ENCODE measurements at regions not wholly inside any gene's neighbourhood (a gene's known extent, or its start where the extent isn't known, plus 50 kb on each side); places are given as distances from the start of the nearest gene placed in this dataset.

DNA sequence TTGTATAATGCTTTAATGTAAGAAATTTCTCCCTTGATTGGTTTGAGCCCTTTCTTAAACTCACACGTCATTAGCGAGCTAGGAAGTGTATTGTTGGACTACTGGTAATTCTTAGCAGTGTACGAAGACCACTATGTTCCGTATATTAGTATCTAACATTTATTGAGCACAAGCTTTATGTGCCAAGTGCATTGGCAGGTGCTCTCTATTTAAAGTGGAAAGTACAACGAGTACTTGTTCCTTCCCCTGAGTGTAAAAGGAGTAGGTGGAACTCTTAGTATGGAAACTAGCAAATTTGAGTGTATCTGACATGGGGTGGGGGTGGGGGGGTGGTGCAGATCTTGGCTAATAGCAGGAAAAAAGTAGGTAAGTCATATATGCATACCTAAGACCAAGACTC lies 594.7 kb downstream of the FGF9 start:
- Histone ChIP-seq H3K9me3 (replicated peaks; ENCODE audit: control insufficient read depth, insufficient read depth, low read length) (peaks cover 4% of the 10 kb centered on the region), H3K4me1 (ENCODE audit: control insufficient read depth, extremely low read depth, insufficient read depth, low read length) (no peaks in the 10 kb centered on the region), H3K27ac (ENCODE audit: insufficient read depth, low read depth, low read length) (no peak overlapping the region), H3K4me3 (replicated peaks in 1 of 3; ENCODE audit: insufficient read depth in 1 of 3, low read depth in 1 of 3, low read length in 3 of 3) (no peak overlapping the region), H3K79me2 (ENCODE audit: control insufficient read depth, insufficient read depth, low read length) (no peaks in the 10 kb centered on the region), H3K27me3 (ENCODE audit: control insufficient read depth in 2 of 2, insufficient read depth in 2 of 2, low read length in 2 of 2) (no peaks in the 10 kb centered on the region), H3K4me2 (ENCODE audit: insufficient read depth, low read length) (no peak overlapping the region), H3K36me3 (ENCODE audit: control insufficient read depth in 2 of 2, extremely low read depth in 1 of 2, insufficient read depth in 2 of 2, low read length in 2 of 2) (no peaks in the 10 kb centered on the region), H3K9ac (replicated peaks; ENCODE audit: extremely low read depth, insufficient read depth, low read length) (no peak overlapping the region), H4K20me1 (replicated peaks; ENCODE audit: control insufficient read depth, extremely low read depth, insufficient read depth, low read length) (no peaks in the 10 kb centered on the region), H3K9me1 (replicated peaks; ENCODE audit: control insufficient read depth, extremely low read depth, insufficient read depth, low read length) (no peaks in the 10 kb centered on the region), H2AFZ (ENCODE audit: low read depth, low read length) (no peak overlapping the region)
- no peak for TF ChIP-seq JUN (IDR thresholded peaks at IDR 0.05; ENCODE audit: borderline replicate concordance, insufficient read depth, insufficient read length, low read depth)
- TF ChIP-seq GATA2 (IDR thresholded peaks at IDR 0.05; ENCODE audit: insufficient read depth, insufficient read length, low read depth, low read length), result no peak
- TF ChIP-seq EZH2 (IDR thresholded peaks at IDR 0.05; ENCODE audit: borderline replicate concordance, low read depth, low read length, severe bottlenecking), result no peak
- TF ChIP-seq FOS (IDR thresholded peaks at IDR 0.05; ENCODE audit: borderline replicate concordance, insufficient read depth, low read length), result no peak
- TF ChIP-seq, protein P1, sequence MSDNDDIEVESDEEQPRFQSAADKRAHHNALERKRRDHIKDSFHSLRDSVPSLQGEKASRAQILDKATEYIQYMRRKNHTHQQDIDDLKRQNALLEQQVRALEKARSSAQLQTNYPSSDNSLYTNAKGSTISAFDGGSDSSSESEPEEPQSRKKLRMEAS (IDR thresholded peaks at IDR 0.05; ENCODE audit: insufficient read depth, insufficient read length), result no peak
- TF ChIP-seq, protein P2, sequence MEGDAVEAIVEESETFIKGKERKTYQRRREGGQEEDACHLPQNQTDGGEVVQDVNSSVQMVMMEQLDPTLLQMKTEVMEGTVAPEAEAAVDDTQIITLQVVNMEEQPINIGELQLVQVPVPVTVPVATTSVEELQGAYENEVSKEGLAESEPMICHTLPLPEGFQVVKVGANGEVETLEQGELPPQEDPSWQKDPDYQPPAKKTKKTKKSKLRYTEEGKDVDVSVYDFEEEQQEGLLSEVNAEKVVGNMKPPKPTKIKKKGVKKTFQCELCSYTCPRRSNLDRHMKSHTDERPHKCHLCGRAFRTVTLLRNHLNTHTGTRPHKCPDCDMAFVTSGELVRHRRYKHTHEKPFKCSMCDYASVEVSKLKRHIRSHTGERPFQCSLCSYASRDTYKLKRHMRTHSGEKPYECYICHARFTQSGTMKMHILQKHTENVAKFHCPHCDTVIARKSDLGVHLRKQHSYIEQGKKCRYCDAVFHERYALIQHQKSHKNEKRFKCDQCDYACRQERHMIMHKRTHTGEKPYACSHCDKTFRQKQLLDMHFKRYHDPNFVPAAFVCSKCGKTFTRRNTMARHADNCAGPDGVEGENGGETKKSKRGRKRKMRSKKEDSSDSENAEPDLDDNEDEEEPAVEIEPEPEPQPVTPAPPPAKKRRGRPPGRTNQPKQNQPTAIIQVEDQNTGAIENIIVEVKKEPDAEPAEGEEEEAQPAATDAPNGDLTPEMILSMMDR (IDR thresholded peaks at IDR 0.05; ENCODE audit: extremely low read depth in 1 of 2, insufficient read depth in 1 of 2, low read depth in 1 of 2, low read length in 2 of 2), result no peak
- TF ChIP-seq POLR2AphosphoS5 (IDR thresholded peaks at IDR 0.05; ENCODE audit: insufficient read depth, low read depth, low read length), result no peak
- TF ChIP-seq POLR2A (IDR thresholded peaks at IDR 0.05; ENCODE audit: low read depth, low read length), result no peak
- no peak for TF ChIP-seq MYC (IDR thresholded peaks at IDR 0.05; ENCODE audit: low read depth, low read length)
- BruUV-seq (replicated peaks), result no TSS peak
- no peak for DNase-seq (ENCODE audit: low read depth, low spot score)
- FAIRE-seq, result no peak
- intact Hi-C loops (cut with micrococcal nuclease) (no loop called here), dilution Hi-C loops (cut with MboI; ENCODE audit: extremely low pct_ligation_motif_present, low sequenced_read_pairs) (no loop called here)
- CTCF ChIA-PET, result no interaction called here
- POLR2A ChIA-PET, result no interaction called here

Measured in endothelial cell of umbilical vein (primary cell).